K562 (cell line): ENCODE measurements at regions not wholly inside any gene's neighbourhood (a gene's known extent, or its start where the extent isn't known, plus 50 kb on each side); places are given as distances from the start of the nearest gene placed in this dataset.

Experiments
- ATAC-seq: fragments of 200-7000 bp; cut with Tn5 transposase; 3 replicates; pipeline ENCODE4 v1.9.1; 2020; ENCODE audit warnings: moderate library complexity
- BruUV-seq: library from RNA; stranded (reverse); fragments of 400-500 nt; replicated peaks from 2 replicates; lab custom pipeline; 2021; lab: Mats Ljungman, UMichigan
- CTCF ChIA-PET: fragments of 300-600 bp; formaldehyde crosslinking; extraction: SDS; loops from one replicate; lab custom pipeline; 2021; ENCODE audit warnings: low intra/inter-chr PET ratio; lab: Yijun Ruan, JAX
- POLR2A ChIA-PET: fragments of 300-600, 350-650 bp; sonication (Branson Sonifier 250); formaldehyde crosslinking; extraction: SDS; loops from one replicate; lab custom pipeline; 2021; ENCODE audit warnings: antibody characterized with exemption, inconsistent platforms; lab: Yijun Ruan, JAX
- DNase-seq, 4 experiments: peaks; one replicate each; pipeline versions ENCODE4 v3.0.0 to v3.0.0-alpha.2; 2011 to 2018; ENCODE audit warnings: low spot score in 3 of 4, mixed read lengths in 3 of 4; ENCODE audit errors: extremely low read depth in 1 of 4
- FAIRE-seq: peaks from 2 replicates; lab custom pipeline; 2011; peaks lifted over from hg19 to GRCh38; lab: Jason Lieb, UNC
- H2AFZ ChIP-seq: 2 replicates; pipeline ENCODE4 v1.6.0; 2011; ENCODE audit warnings: low read depth, low read length, control low read depth, inconsistent platforms
- H3K27ac ChIP-seq: fragments of 200-600 bp; 3 replicates; pipeline ENCODE4 v1.8.0; 2011; ENCODE audit warnings: low read depth, mild to moderate bottlenecking, control low read depth, inconsistent platforms, low read length, moderate library complexity, mixed read lengths; ENCODE audit errors: extremely low read depth
- H3K27me3 ChIP-seq, 2 experiments: fragments of 300-600 bp in 1 of 2; 2 replicates in 1 of 2; 3 replicates in 1 of 2; pipeline versions ENCODE4 v1.6.0 to v1.8.0; 2011; ENCODE audit warnings: inconsistent platforms in 2 of 2, low read length in 2 of 2, mild to moderate bottlenecking in 1 of 2, mixed read lengths in 1 of 2, moderate library complexity in 1 of 2; ENCODE audit not compliant: control insufficient read depth in 2 of 2, insufficient read depth in 2 of 2
- H3K36me3 ChIP-seq: fragments of 300-600 bp; 3 replicates; pipeline ENCODE4 v1.8.0; 2011; ENCODE audit warnings: mild to moderate bottlenecking, low read length, inconsistent platforms; ENCODE audit not compliant: control insufficient read depth, insufficient read depth
- H3K4me1 ChIP-seq, 2 experiments: fragments of 200-600 bp in 1 of 2; replicated peaks in 1 of 2; 2 replicates in 1 of 2; 3 replicates in 1 of 2; pipeline versions ENCODE4 v1.5.1 to v1.8.0; 2011; ENCODE audit warnings: inconsistent platforms in 2 of 2, low read length in 2 of 2, mild to moderate bottlenecking in 1 of 2, mixed read lengths in 1 of 2, moderate library complexity in 1 of 2; ENCODE audit not compliant: control insufficient read depth in 2 of 2, insufficient read depth in 2 of 2
- H3K4me2 ChIP-seq: 2 replicates; pipeline ENCODE4 v1.6.1; 2011; ENCODE audit warnings: low read length, control low read depth, inconsistent platforms, mixed read lengths; ENCODE audit not compliant: insufficient read depth
- H3K4me3 ChIP-seq: fragments of 200-600 bp; sonication (generic), shearing (Covaris generic); 2 replicates; pipeline ENCODE4 v1.5.1; 2016; ENCODE audit warnings: control low read depth, inconsistent platforms
- H3K79me2 ChIP-seq: fragments of 200-600 bp; 3 replicates; pipeline ENCODE4 v1.8.0; 2011; ENCODE audit warnings: low read length, inconsistent platforms; ENCODE audit not compliant: control insufficient read depth, insufficient read depth
- H3K9ac ChIP-seq, 2 experiments: 2 replicates each; pipeline versions ENCODE4 v1.6.0 to v1.6.1; 2011; ENCODE audit warnings: low read depth in 2 of 2, low read length in 2 of 2, control low read depth in 1 of 2, inconsistent platforms in 1 of 2, mild to moderate bottlenecking in 1 of 2, mixed read lengths in 1 of 2; ENCODE audit not compliant: insufficient read depth in 1 of 2
- H3K9me1 ChIP-seq: one replicate; pipeline ENCODE4 v1.6.0; 2011; ENCODE audit warnings: inconsistent platforms, mild to moderate bottlenecking, low read length, moderate library complexity; ENCODE audit not compliant: control insufficient read depth, insufficient read depth
- H3K9me3 ChIP-seq: replicated peaks from 2 replicates; pipeline ENCODE4 v1.5.1; 2011; ENCODE audit warnings: low read depth, low read length, inconsistent platforms; ENCODE audit not compliant: control insufficient read depth, insufficient read depth
- H4K20me1 ChIP-seq: replicated peaks from 2 replicates; pipeline ENCODE4 v1.6.1; 2011; ENCODE audit warnings: low read length, inconsistent platforms, mixed read lengths; ENCODE audit not compliant: control insufficient read depth, insufficient read depth
- TCF3 ChIP-seq: sonication (generic); formaldehyde crosslinking; IDR thresholded peaks from 2 replicates; pipeline ENCODE4 v1.4.0; 2020; ENCODE audit warnings: mild to moderate bottlenecking, missing genetic modification reagents
- ZNF354B ChIP-seq: fragments of 250-450 bp; sonication (Bioruptor Pico); IDR thresholded peaks from 2 replicates; pipeline ENCODE4 v1.4.0; 2020
- WGBS: fragments of 100-300 bp; shearing (Covaris generic); methylation state at CpG from one replicate; pipeline ENCODE4 v1.1.6; 2016; ENCODE audit warnings: low coverage, mixed read lengths; ENCODE audit not compliant: insufficient coverage; ENCODE audit errors: missing lambda C conversion rate; 5-methylcytosine and 5-hydroxymethylcytosine counted together
- in situ Hi-C: fragments of 300-500 bp; cut with MboI; formaldehyde crosslinking; loops from 4 replicates; pipeline ENCODE4 v1.15.0; 2018; ENCODE audit warnings: inconsistent platforms, mixed read lengths
- intact Hi-C: fragments of 100-400 bp; cut with micrococcal nuclease; formaldehyde crosslinking; loops from 2 replicates; pipeline ENCODE4 v1.14.2; 2022
- TF ChIP-seq, protein P1 (sequence below): fragments of 250-450 bp; sonication (Bioruptor Pico); IDR thresholded peaks from 2 replicates; pipeline ENCODE4 v1.4.0; 2020; ENCODE audit warnings: mild to moderate bottlenecking
- TF ChIP-seq, protein P2 (sequence below): fragments of 250-450 bp; sonication (Bioruptor Pico); IDR thresholded peaks from 2 replicates; pipeline ENCODE4 v1.4.0; 2020; ENCODE audit warnings: borderline replicate concordance

DNA sequence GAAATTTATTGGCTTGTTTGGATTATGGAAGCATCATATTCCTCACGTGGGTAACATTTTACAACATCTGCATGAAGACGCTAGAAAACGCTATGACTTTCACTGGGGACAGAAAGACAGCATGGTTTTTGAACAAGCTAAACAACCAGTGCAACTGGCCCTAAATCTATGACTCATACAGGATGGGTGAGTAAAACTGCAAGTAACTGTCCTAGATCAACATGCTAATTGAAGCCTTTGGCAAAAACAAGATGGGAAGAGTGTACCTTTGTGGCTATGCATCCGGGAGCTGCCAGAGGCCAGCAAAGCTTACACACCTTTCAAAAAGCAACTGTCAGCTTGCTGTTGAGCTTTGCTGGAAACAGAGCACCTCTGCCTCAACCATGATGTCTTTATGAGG lies 1096.0 kb upstream of the DDX18 start:
- no peaks in the 10 kb centered on the region for H3K9me1 ChIP-seq

More for the DNA sequence above, 1096.0 kb upstream of the DDX18 start:
- DNase-seq, result no peak
- no peaks in the 10 kb centered on the region for H4K20me1 ChIP-seq
- H3K4me1 ChIP-seq, result no peaks in the 10 kb centered on the region
- no peaks in the 10 kb centered on the region for H3K36me3 ChIP-seq
- no peak overlapping the region for H3K4me3 ChIP-seq
- H3K4me2 ChIP-seq, result no peak overlapping the region
- intact Hi-C loops (no loop called here), in situ Hi-C loops (no loop called here)
- POLR2A ChIA-PET, result no interaction called here
- TF ChIP-seq, protein P1, sequence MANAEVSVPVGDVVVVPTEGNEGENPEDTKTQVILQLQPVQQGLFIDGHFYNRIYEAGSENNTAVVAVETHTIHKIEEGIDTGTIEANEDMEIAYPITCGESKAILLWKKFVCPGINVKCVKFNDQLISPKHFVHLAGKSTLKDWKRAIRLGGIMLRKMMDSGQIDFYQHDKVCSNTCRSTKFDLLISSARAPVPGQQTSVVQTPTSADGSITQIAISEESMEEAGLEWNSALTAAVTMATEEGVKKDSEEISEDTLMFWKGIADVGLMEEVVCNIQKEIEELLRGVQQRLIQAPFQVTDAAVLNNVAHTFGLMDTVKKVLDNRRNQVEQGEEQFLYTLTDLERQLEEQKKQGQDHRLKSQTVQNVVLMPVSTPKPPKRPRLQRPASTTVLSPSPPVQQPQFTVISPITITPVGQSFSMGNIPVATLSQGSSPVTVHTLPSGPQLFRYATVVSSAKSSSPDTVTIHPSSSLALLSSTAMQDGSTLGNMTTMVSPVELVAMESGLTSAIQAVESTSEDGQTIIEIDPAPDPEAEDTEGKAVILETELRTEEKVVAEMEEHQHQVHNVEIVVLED (CRISPR knock-in tag), result no peak
- TF ChIP-seq, protein P2, sequence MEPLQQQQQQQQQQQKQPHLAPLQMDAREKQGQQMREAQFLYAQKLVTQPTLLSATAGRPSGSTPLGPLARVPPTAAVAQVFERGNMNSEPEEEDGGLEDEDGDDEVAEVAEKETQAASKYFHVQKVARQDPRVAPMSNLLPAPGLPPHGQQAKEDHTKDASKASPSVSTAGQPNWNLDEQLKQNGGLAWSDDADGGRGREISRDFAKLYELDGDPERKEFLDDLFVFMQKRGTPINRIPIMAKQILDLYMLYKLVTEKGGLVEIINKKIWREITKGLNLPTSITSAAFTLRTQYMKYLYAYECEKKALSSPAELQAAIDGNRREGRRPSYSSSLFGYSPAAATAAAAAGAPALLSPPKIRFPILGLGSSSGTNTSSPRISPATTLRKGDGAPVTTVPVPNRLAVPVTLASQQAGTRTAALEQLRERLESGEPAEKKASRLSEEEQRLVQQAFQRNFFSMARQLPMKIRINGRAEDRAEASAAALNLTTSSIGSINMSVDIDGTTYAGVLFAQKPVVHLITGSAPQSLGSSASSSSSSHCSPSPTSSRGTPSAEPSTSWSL (CRISPR knock-in tag), result no peak
- TF ChIP-seq ZNF354B (CRISPR knock-in tag) (no peak), TCF3 (CRISPR knock-in tag) (no peak)
- H3K79me2 ChIP-seq, result no peaks in the 10 kb centered on the region
- H3K27ac ChIP-seq, result no peak overlapping the region
- no peak for FAIRE-seq
- CTCF ChIA-PET, result no interaction called here
- H2AFZ ChIP-seq, result no peak overlapping the region
- WGBS, result 1% methylated on average over 4 of the region's 4 CpGs
- H3K9ac ChIP-seq, result no peak overlapping the region
- no peaks in the 10 kb centered on the region for H3K9me3 ChIP-seq
- no peaks in the 10 kb centered on the region for H3K27me3 ChIP-seq
- BruUV-seq, result no TSS peak
- ATAC-seq, result no peak
